Neural progenitor cell (in vitro differentiated cells): ENCODE measurements at regions not wholly inside any gene's neighbourhood (a gene's known extent, or its start where the extent isn't known, plus 50 kb on each side); places are given as distances from the start of the nearest gene placed in this dataset.

Source experiments
- DNase-seq: peaks from one replicate; pipeline ENCODE4 v3.0.0-alpha.2; 2016; ENCODE audit warnings: low spot score
- H2AFZ ChIP-seq: fragments of 200-600 bp; sonication (generic); replicated peaks from 2 replicates; pipeline ENCODE4 v1.6.1; 2016; ENCODE audit warnings: antibody characterized with exemption
- H3F3A ChIP-seq: fragments of 200-600 bp; sonication (generic); 2 replicates; pipeline ENCODE4 v1.6.1; 2016; ENCODE audit warnings: antibody characterized with exemption, low read depth
- H3K27ac ChIP-seq: fragments of 200-600 bp; sonication (generic); 2 replicates; pipeline ENCODE4 v1.5.1; 2016; ENCODE audit warnings: mild to moderate bottlenecking
- H3K27me3 ChIP-seq: fragments of 200-600 bp; sonication (generic); 2 replicates; pipeline ENCODE4 v1.6.1; 2016; ENCODE audit warnings: mild to moderate bottlenecking, moderate library complexity
- H3K36me3 ChIP-seq: fragments of 200-600 bp; sonication (generic); 2 replicates; pipeline ENCODE4 v1.5.1; 2016
- H3K4me1 ChIP-seq: fragments of 200-600 bp; sonication (generic); 2 replicates; pipeline ENCODE4 v1.6.1; 2016; ENCODE audit warnings: mixed run types
- H3K4me2 ChIP-seq: fragments of 200-600 bp; sonication (generic); 2 replicates; pipeline ENCODE4 v1.6.1; 2016
- H3K4me3 ChIP-seq: fragments of 200-600 bp; sonication (generic); 2 replicates; pipeline ENCODE4 v1.5.1; 2016
- H3K79me2 ChIP-seq: fragments of 200-600 bp; sonication (generic); 2 replicates; pipeline ENCODE4 v1.6.1; 2016; ENCODE audit warnings: low read depth
- H3K9ac ChIP-seq: fragments of 200-600 bp; sonication (generic); 2 replicates; pipeline ENCODE4 v1.6.1; 2016
- H3K9me3 ChIP-seq: fragments of 200-600 bp; sonication (generic); 2 replicates; pipeline ENCODE4 v1.5.1; 2016; ENCODE audit warnings: low read depth
- H4K20me1 ChIP-seq: fragments of 200-600 bp; sonication (generic); 2 replicates; pipeline ENCODE4 v1.6.1; 2016; ENCODE audit warnings: low read depth
- H3K27ac Mint-ChIP-seq: 3 replicates; pipeline ENCODE4 v1.8.0; 2021; ENCODE audit warnings: mixed read lengths
- H3K27me3 Mint-ChIP-seq: 2 replicates; pipeline ENCODE4 v1.8.0; 2022; ENCODE audit warnings: low read depth, mild to moderate bottlenecking, inconsistent platforms, moderate library complexity, mixed read lengths; ENCODE audit not compliant: insufficient read depth
- H3K36me3 Mint-ChIP-seq: 3 replicates; pipeline ENCODE4 v1.8.0; 2021; ENCODE audit warnings: mixed read lengths
- H3K4me1 Mint-ChIP-seq: 3 replicates; pipeline ENCODE4 v1.8.0; 2021; ENCODE audit warnings: mixed read lengths
- H3K4me3 Mint-ChIP-seq: 3 replicates; pipeline ENCODE4 v1.8.0; 2021; ENCODE audit warnings: mild to moderate bottlenecking, moderate library complexity, mixed read lengths
- H3K9me3 Mint-ChIP-seq: 3 replicates; pipeline ENCODE4 v1.8.0; 2020; ENCODE audit warnings: mixed read lengths
- EZH2 ChIP-seq: fragments of 200-600 bp; sonication (generic); IDR thresholded peaks from 2 replicates; pipeline ENCODE4 v1.6.1; 2017; ENCODE audit warnings: antibody characterized with exemption, mild to moderate bottlenecking, moderate library complexity
- EZH2phosphoT487 ChIP-seq: fragments of 200-600 bp; sonication (generic); IDR thresholded peaks from 2 replicates; pipeline ENCODE4 v1.6.1; 2017; ENCODE audit warnings: antibody characterized with exemption
- TF ChIP-seq, protein P1 (sequence below): fragments of 200-600 bp; sonication (generic); IDR thresholded peaks from 2 replicates; pipeline ENCODE4 v1.5.1; 2017; ENCODE audit warnings: antibody characterized with exemption, mild to moderate bottlenecking

DNA sequence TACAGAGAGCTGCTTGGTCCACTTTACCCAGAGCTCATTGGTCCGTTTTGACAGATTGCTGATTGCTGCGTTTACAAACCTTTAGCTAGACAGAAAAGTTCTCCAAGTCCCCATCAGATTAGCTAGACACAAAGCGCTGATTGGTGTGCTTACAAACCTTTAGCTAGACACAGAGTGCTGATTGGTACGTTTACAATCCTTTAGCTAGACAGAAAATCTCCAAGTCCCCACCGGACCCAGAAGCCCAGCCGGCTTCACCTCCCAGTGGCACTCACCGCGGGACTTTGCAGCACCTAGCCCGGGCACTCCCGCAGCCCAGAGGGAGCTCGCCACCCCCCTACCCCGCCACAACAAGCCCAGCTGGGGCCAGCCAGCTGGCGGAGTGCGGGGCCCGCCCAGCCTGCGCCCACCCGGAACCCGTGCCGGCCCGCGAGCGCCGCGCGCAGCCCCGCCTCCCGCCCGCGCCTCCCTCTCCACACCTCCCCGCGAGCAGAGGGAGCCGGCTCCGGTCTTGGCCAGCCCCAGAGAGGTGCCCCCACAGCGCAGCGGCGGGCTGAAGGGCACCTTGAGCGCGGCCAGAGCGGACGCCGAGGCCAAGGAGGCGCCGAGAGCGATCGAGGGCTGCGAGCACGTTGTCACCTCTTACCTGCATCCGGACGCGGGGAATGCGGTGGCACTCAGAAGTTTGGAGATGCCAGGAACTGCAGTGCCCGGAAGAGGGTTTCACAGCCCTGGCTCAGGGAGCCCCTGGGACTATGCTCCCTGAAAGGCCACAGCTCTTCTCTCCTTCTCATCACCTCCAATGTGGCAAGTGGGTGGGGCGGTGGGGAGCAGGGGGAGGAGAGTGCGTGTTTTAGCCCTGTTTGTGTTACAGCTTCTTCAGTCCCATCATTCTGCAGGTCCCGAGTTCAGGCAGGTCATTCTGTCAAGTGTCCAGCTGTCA, 1504.5 kb downstream of the CDH11 start:
- no peaks in the 10 kb centered on the region for H3K9me3 ChIP-seq
- H3F3A ChIP-seq: peaks cover 21% of the 10 kb centered on the region
- H3K9ac ChIP-seq: no peak overlapping the region
- Mint-ChIP-seq H3K9me3 (peaks cover 9% of the 10 kb centered on the region), H3K4me3 (no peak overlapping the region), H3K27ac (no peak overlapping the region), H3K27me3 (peaks cover 7% of the 10 kb centered on the region), H3K36me3 (no peaks in the 10 kb centered on the region), H3K4me1 (peaks cover 12% of the 10 kb centered on the region)
- H3K27ac ChIP-seq: no peak overlapping the region
- no peaks in the 10 kb centered on the region for H3K79me2 ChIP-seq
- H3K4me3 ChIP-seq: no peak overlapping the region
- no peaks in the 10 kb centered on the region for H3K27me3 ChIP-seq
- no peaks in the 10 kb centered on the region for H4K20me1 ChIP-seq
- H2AFZ ChIP-seq: no peak overlapping the region
- DNase-seq: no peak
- no peak overlapping the region for H3K4me2 ChIP-seq
- H3K4me1 ChIP-seq: peaks cover 13% of the 10 kb centered on the region
- no peaks in the 10 kb centered on the region for H3K36me3 ChIP-seq
- TF ChIP-seq EZH2phosphoT487 (no peak), EZH2 (no peak)
- TF ChIP-seq, protein P1, sequence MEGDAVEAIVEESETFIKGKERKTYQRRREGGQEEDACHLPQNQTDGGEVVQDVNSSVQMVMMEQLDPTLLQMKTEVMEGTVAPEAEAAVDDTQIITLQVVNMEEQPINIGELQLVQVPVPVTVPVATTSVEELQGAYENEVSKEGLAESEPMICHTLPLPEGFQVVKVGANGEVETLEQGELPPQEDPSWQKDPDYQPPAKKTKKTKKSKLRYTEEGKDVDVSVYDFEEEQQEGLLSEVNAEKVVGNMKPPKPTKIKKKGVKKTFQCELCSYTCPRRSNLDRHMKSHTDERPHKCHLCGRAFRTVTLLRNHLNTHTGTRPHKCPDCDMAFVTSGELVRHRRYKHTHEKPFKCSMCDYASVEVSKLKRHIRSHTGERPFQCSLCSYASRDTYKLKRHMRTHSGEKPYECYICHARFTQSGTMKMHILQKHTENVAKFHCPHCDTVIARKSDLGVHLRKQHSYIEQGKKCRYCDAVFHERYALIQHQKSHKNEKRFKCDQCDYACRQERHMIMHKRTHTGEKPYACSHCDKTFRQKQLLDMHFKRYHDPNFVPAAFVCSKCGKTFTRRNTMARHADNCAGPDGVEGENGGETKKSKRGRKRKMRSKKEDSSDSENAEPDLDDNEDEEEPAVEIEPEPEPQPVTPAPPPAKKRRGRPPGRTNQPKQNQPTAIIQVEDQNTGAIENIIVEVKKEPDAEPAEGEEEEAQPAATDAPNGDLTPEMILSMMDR: no peak

DNA sequence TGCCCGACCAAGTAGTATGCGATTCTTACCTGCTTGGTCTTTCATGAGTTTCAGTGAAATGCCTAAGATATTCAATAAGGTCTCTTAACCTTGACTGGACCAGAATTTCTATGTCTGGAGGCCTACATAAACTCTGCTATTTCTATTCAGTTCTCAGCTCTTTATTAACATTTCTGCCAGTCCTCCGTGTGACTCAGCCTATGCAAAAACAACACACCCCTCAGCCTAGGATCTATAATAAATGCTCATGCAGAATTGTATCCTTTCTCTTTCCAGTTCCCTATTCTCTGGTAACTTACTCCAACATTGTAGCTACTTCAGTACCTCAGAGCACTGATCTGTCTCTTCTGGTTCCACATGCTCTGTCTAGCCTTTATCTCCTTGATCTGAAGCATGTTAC, 1507.4 kb downstream of the CDH11 start:
- Histone ChIP-seq H3K4me2 (no peak overlapping the region), H3F3A (peaks cover 31% of the 10 kb centered on the region), H3K4me3 (no peak overlapping the region), H3K9me3 (peaks cover 6% of the 10 kb centered on the region), H3K4me1 (peaks cover 21% of the 10 kb centered on the region), H2AFZ (no peak overlapping the region), H3K79me2 (no peaks in the 10 kb centered on the region), H4K20me1 (no peaks in the 10 kb centered on the region), H3K9ac (no peak overlapping the region), H3K27me3 (no peaks in the 10 kb centered on the region), H3K36me3 (peaks cover 2% of the 10 kb centered on the region), H3K27ac (no peak overlapping the region)
- H3K27ac Mint-ChIP-seq: no peak overlapping the region
- no peak for TF ChIP-seq EZH2phosphoT487
- TF ChIP-seq, protein P1: no peak
- TF ChIP-seq EZH2: no peak
- H3K36me3 Mint-ChIP-seq: no peaks in the 10 kb centered on the region
- peaks cover 7% of the 10 kb centered on the region for H3K27me3 Mint-ChIP-seq
- H3K9me3 Mint-ChIP-seq: peaks cover 24% of the 10 kb centered on the region
- no peak for DNase-seq
- no peak overlapping the region for H3K4me3 Mint-ChIP-seq
- peaks cover 13% of the 10 kb centered on the region for H3K4me1 Mint-ChIP-seq

DNA sequence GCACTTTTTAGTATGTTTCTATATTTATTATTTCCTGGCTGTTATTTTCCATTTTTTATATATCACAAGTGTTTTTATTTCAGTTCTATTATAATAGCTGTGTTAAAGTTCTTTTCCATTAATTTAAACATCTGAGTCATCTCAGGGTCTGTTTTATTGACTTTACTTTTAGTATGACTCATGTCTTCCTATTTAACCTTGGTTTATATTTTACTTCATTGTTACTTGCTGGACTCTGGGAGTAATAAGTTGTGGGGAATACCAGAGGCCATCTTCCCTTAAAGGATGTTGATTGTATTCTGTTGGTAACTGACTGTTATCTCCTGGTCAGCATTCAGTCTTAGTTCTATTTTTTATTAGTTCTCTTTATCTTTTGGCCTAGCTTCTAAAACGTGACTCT, 1508.2 kb downstream of the CDH11 start:
- Mint-ChIP-seq H3K27ac (no peak overlapping the region), H3K4me1 (peaks cover 13% of the 10 kb centered on the region), H3K4me3 (no peak overlapping the region), H3K9me3 (peaks cover 26% of the 10 kb centered on the region), H3K27me3 (peaks cover 7% of the 10 kb centered on the region), H3K36me3 (no peaks in the 10 kb centered on the region)
- peaks cover 25% of the 10 kb centered on the region for H3K4me1 ChIP-seq
- no peaks in the 10 kb centered on the region for H3K79me2 ChIP-seq
- H2AFZ ChIP-seq: no peak overlapping the region
- H3K9ac ChIP-seq: no peak overlapping the region
- no peaks in the 10 kb centered on the region for H3K27me3 ChIP-seq
- DNase-seq: no peak
- peak overlapping the region; percentile 93 for H3K27ac ChIP-seq
- no peaks in the 10 kb centered on the region for H4K20me1 ChIP-seq
- H3K9me3 ChIP-seq: peaks cover 6% of the 10 kb centered on the region
- TF ChIP-seq, protein P1: no peak
- TF ChIP-seq EZH2 (no peak), EZH2phosphoT487 (no peak)
- peaks cover 2% of the 10 kb centered on the region for H3K36me3 ChIP-seq
- no peak overlapping the region for H3K4me3 ChIP-seq
- peaks cover 31% of the 10 kb centered on the region for H3F3A ChIP-seq
- no peak overlapping the region for H3K4me2 ChIP-seq
